ENCODE measurements at regions not wholly inside any gene's neighbourhood (a gene's known extent, or its start where the extent isn't known, plus 50 kb on each side); places are given as distances from the start of the nearest gene placed in this dataset.

DNA sequence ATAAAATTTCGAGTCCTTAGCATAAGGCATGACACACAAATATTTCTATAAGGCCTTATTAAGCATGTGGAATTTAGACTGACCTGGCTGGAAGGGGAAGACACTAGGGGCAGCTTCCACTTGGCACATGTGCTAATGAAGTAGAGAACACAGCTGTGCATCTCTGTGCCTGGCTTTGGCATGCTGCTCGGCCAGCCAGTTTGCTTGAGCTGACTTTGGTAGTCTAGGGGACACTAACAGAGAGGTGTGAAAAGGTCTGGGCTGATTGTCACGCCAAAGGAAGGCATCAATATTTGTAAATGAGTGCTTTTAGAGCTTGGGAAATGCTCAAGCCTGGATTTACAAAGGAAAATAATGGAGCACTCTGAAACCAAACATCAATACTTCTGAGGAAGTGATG lies 723.7 kb downstream of the PRELID2 start:
- TF ChIP-seq, protein P1, sequence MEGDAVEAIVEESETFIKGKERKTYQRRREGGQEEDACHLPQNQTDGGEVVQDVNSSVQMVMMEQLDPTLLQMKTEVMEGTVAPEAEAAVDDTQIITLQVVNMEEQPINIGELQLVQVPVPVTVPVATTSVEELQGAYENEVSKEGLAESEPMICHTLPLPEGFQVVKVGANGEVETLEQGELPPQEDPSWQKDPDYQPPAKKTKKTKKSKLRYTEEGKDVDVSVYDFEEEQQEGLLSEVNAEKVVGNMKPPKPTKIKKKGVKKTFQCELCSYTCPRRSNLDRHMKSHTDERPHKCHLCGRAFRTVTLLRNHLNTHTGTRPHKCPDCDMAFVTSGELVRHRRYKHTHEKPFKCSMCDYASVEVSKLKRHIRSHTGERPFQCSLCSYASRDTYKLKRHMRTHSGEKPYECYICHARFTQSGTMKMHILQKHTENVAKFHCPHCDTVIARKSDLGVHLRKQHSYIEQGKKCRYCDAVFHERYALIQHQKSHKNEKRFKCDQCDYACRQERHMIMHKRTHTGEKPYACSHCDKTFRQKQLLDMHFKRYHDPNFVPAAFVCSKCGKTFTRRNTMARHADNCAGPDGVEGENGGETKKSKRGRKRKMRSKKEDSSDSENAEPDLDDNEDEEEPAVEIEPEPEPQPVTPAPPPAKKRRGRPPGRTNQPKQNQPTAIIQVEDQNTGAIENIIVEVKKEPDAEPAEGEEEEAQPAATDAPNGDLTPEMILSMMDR (IDR thresholded peaks at IDR 0.05; ENCODE audit: low read depth, low read length) = no peak
- no peak for DNase-seq (ENCODE audit: extremely low read depth, low read depth)

- TF ChIP-seq, protein P1 (IDR thresholded peaks at IDR 0.05; ENCODE audit: low read depth, low read length) = no peak
- no peak for DNase-seq (ENCODE audit: extremely low read depth, low read depth)
Measured at GRCh38 chr5:145110834-145111233, 724.3 kb downstream of the PRELID2 start.

DNA sequence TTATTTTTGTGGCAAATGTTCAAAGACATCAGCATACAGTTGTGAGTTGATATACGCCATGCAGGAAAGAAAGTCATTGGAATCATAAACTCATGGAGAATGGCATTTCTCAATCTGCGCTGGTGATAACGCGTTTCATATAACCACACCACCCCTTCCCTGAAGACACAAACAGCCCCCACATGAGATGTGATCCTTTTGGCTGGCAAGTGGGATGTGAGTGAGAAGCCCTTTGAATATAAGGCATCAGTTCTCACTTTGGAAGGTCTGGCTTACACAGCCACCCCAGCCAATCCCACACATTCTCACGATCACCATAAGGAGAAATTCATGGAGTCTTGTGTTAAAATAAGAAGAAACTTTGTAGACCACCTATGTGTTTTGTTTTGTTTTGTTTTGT lies 725.0 kb downstream of the PRELID2 start:
- DNase-seq (ENCODE audit: extremely low read depth, low read depth) = no peak
- TF ChIP-seq, protein P1 (IDR thresholded peaks at IDR 0.05; ENCODE audit: low read depth, low read length) = no peak

- TF ChIP-seq, protein P1 (IDR thresholded peaks at IDR 0.05; ENCODE audit: low read depth, low read length) = no peak
- no peak for DNase-seq (ENCODE audit: extremely low read depth, low read depth)
Measured at GRCh38 chr5:145105384-145105783, 729.8 kb downstream of the PRELID2 start.

DNA sequence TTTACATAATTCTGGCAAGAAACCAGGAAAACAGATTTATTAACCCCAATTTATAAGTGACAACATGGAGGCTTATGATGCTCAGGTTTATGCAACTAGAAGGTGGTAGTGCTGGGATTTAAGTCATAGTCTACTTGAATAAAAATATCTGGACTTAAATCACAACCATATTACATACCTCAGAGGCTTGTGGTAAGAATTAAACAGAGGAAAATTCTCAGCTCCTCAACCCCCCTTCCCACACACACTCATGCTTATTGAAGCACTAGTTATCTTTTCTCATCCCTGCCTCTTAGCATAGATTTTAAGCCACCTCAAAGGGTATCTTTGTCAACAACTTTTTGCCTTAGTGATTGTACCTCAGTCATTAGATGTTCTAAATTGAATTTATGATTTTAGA lies 731.0 kb downstream of the PRELID2 start:
- TF ChIP-seq, protein P1 (IDR thresholded peaks at IDR 0.05; ENCODE audit: low read depth, low read length) = no peak
- no peak for DNase-seq (ENCODE audit: extremely low read depth, low read depth)

- DNase-seq (ENCODE audit: extremely low read depth, low read depth) = no peak
- TF ChIP-seq, protein P1 (IDR thresholded peaks at IDR 0.05; ENCODE audit: low read depth, low read length) = no peak; the same call in 1 of the 2 replicates
Measured at GRCh38 chr5:145101246-145101645, 733.9 kb downstream of the PRELID2 start.

- TF ChIP-seq, protein P1 (IDR thresholded peaks at IDR 0.05; ENCODE audit: low read depth, low read length) = no peak
- no peak for DNase-seq (ENCODE audit: extremely low read depth, low read depth)
Measured at GRCh38 chr5:145090115-145090514, 745.0 kb downstream of the PRELID2 start.

Data from AG09319 (cell line).